Spleen (tissue), 7 donors: ENCODE measurements at regions not wholly inside any gene's neighbourhood (a gene's known extent, or its start where the extent isn't known, plus 50 kb on each side); places are given as distances from the start of the nearest gene placed in this dataset.

Experiments used
- CTCF ChIP-seq, 11 experiments: fragments of 200-600 bp in 7 of 11; fragments of 450-650 bp in 4 of 11; sonication (generic) in 4 of 11; IDR thresholded peaks in 8 of 11; conservative IDR thresholded peaks in 3 of 11; 1 replicate in 7 of 11; 2 replicates in 4 of 11; pipeline versions ENCODE4 v1.4.0 to v1.8.0; 2016 to 2021; ENCODE audit warnings: antibody characterized with exemption in 11 of 11, inconsistent platforms in 4 of 11, mild to moderate bottlenecking in 1 of 11
- POLR2A ChIP-seq, 3 donors: fragments of 450-650 bp; IDR thresholded peaks; one replicate each; pipeline ENCODE4 v1.5.1; 2017; ENCODE audit warnings: antibody characterized with exemption in 3 of 3, mild to moderate bottlenecking in 1 of 3
- POLR2AphosphoS5 ChIP-seq, 3 donors: sonication (generic); formaldehyde crosslinking; IDR thresholded peaks; one replicate each; pipeline ENCODE4 v1.5.1; 2017; ENCODE audit warnings: antibody characterized with exemption in 3 of 3
- donor health status: DM: no; HTN: no; CAD: no; lungs with moderate emphysema.
- donor health status: DM: no; HTN: no; CAD: no.
- donor health status: DM: no; HTN: no; CAD: no.

DNA sequence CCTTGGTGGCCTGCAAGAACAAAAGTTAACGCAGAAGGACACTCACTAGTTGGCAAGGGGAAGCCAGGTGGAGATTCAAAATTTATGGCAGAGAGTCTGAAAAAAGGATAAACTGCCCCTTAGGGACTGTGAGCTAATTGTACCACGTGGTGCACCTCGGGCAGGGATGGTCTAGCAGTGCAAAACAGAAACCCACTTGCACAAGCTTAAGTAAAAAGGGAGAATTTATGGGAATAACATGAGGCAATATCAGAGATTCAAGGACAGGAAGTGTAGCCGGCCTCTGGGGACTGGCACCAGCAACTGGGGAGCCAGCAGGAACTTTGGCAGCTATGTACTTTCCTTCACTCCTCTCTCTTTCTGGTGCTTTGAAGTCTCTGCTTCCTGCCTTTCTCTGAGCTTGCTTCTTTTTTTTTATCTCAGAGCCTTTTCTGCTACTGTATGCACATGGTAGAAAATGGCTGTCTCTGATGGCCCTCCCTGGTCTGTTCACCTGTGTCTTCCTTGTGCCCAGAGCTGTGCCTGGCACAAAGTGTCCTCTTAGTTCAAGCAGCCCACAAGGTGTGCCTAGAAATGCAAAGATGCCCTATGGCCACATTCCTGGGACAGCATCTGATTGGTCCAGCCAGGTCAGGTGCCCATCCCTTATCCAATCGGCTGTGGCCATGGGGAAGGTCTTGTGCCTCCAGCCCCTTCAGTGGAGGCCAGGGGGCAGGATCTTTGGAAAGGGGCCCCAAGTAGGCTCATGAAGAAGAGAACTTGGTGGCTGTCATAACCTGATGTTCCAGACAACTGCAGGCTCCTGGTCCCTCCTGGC is 114.8 kb upstream of the ATP6AP2 start:
- TF ChIP-seq CTCF (IDR thresholded peaks at IDR 0.05 in 8 of 11, conservative IDR thresholded peaks at IDR 0.05 in 3 of 11) (no peak), POLR2AphosphoS5 (IDR thresholded peaks at IDR 0.05) (no peak), POLR2A (IDR thresholded peaks at IDR 0.05) (no peak)
